DOHH2 (cell line): ENCODE measurements at regions not wholly inside any gene's neighbourhood (a gene's known extent, or its start where the extent isn't known, plus 50 kb on each side); places are given as distances from the start of the nearest gene placed in this dataset.

Experiments used
- H3F3A ChIP-seq: fragments of 200-600 bp; sonication (generic), shearing (Covaris generic); 2 replicates; pipeline ENCODE4 v1.6.0; 2016; ENCODE audit warnings: antibody characterized with exemption, mild to moderate bottlenecking; ENCODE audit not compliant: control insufficient read depth, insufficient read depth
- H3K27ac ChIP-seq: fragments of 200-600 bp; sonication (generic); 2 replicates; pipeline ENCODE4 v1.5.1; 2014; ENCODE audit warnings: low read depth, mild to moderate bottlenecking, low read length, moderate library complexity
- H3K27me3 ChIP-seq: fragments of 200-600 bp; sonication (generic); 2 replicates; pipeline ENCODE4 v1.6.1; 2014; ENCODE audit warnings: mild to moderate bottlenecking, low read length, mixed read lengths; ENCODE audit not compliant: control insufficient read depth
- H3K36me3 ChIP-seq: fragments of 200-600 bp; sonication (generic); 2 replicates; pipeline ENCODE4 v1.6.1; 2014; ENCODE audit warnings: mild to moderate bottlenecking, low read length, moderate library complexity, mixed read lengths; ENCODE audit not compliant: control insufficient read depth
- H3K4me1 ChIP-seq: fragments of 200-600 bp; sonication (generic); 2 replicates; pipeline ENCODE4 v1.6.1; 2014; ENCODE audit warnings: mild to moderate bottlenecking, low read length, mixed read lengths; ENCODE audit not compliant: control insufficient read depth
- H3K4me2 ChIP-seq: fragments of 200-600 bp; sonication (generic); 2 replicates; pipeline ENCODE4 v1.6.0; 2014; ENCODE audit warnings: mild to moderate bottlenecking, low read length, moderate library complexity
- H3K4me3 ChIP-seq: fragments of 200-600 bp; sonication (generic); 2 replicates; pipeline ENCODE4 v1.5.1; 2014; ENCODE audit warnings: mild to moderate bottlenecking, low read length, mixed read lengths
- H3K79me2 ChIP-seq: fragments of 200-600 bp; sonication (generic); 2 replicates; pipeline ENCODE4 v1.6.1; 2014; ENCODE audit warnings: mild to moderate bottlenecking, low read length, mixed read lengths; ENCODE audit not compliant: control insufficient read depth
- H3K9me2 ChIP-seq: fragments of 200-600 bp; sonication (generic); replicated peaks from 2 replicates; pipeline ENCODE4 v1.6.1; 2014; ENCODE audit warnings: mild to moderate bottlenecking, low read length, mixed read lengths; ENCODE audit not compliant: control insufficient read depth
- H3K9me3 ChIP-seq: fragments of 200-600 bp; sonication (generic); 2 replicates; pipeline ENCODE4 v1.6.1; 2014; ENCODE audit warnings: antibody characterized with exemption, low read length, mixed read lengths; ENCODE audit not compliant: control insufficient read depth, insufficient read depth
- H4K20me1 ChIP-seq: fragments of 200-600 bp; sonication (generic); 2 replicates; pipeline ENCODE4 v1.6.0; 2014; ENCODE audit warnings: low read depth, mild to moderate bottlenecking, antibody characterized with exemption, low read length, moderate library complexity; ENCODE audit not compliant: control insufficient read depth, insufficient read depth
- EZH2phosphoT487 ChIP-seq: fragments of 200-600 bp; sonication (generic); IDR thresholded peaks from 2 replicates; pipeline ENCODE4 v1.6.1; 2017; ENCODE audit warnings: borderline replicate concordance, mild to moderate bottlenecking, antibody characterized with exemption, low read length, moderate library complexity, mixed read lengths
- TF ChIP-seq, protein P1 (sequence below): fragments of 200-600 bp; sonication (generic); IDR thresholded peaks from one replicate; pipeline ENCODE4 v1.5.1; 2014; ENCODE audit warnings: antibody characterized with exemption, mild to moderate bottlenecking, low read depth, low read length; ENCODE audit not compliant: poor library complexity, severe bottlenecking

DNA sequence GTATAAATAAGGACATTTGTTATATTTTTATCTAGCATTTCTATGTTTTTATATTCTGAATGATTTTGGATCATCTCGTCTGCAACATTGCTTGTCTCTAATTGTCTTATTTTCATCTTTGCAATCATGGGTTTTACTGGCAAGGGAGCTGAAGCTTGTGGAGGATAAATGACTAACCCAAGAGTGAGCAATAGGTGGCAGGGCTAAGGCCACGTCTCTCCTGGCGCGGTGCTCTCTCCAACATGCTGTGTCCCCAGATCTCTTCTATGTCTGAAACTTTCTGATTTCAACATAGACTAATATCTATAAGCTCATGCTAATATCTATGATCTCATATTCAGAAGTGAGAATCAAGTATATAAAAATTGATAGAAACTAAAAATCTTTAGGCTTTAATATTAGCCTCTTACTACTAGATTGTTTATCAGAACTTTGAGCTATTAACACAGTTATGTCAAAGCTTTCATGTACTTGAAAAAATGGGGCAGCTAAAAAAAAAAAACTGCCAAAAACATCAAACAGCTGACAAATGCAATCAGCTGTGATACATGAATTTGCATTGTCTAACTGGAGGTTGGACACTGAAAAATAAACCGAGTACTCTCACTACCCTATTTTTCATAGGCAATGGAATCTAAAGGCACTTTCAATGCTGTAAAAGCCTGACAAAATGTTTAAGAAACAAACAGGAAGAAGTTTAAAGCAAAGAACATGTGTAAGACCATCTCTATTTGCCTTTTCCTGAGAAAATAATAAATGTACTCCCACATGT is 169.2 kb downstream of the TMA16 start:
- H3K4me2 ChIP-seq = peak overlapping the region; percentile 94
- H3K27ac ChIP-seq = peak overlapping the region; percentile 96

DNA sequence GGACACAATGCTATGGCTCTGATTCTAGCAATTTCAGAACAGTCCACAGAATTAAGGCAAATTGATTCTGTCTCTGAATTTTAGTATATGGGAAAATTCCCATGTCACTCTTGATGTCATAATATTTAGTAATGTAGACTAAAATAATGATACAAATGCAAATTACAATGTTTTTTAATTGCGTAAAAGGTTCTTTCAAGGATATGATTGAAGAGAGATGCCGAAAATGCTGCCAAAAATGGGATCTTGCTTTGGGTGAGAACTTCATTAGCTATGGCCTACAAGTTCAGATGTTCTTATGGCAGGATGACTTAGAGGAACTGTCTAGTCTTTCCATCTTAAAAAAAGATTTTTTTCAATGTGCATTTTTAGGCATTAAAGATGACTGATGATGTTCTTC is 170.6 kb downstream of the TMA16 start:
- TF ChIP-seq EZH2phosphoT487 = no peak
- TF ChIP-seq, protein P1, sequence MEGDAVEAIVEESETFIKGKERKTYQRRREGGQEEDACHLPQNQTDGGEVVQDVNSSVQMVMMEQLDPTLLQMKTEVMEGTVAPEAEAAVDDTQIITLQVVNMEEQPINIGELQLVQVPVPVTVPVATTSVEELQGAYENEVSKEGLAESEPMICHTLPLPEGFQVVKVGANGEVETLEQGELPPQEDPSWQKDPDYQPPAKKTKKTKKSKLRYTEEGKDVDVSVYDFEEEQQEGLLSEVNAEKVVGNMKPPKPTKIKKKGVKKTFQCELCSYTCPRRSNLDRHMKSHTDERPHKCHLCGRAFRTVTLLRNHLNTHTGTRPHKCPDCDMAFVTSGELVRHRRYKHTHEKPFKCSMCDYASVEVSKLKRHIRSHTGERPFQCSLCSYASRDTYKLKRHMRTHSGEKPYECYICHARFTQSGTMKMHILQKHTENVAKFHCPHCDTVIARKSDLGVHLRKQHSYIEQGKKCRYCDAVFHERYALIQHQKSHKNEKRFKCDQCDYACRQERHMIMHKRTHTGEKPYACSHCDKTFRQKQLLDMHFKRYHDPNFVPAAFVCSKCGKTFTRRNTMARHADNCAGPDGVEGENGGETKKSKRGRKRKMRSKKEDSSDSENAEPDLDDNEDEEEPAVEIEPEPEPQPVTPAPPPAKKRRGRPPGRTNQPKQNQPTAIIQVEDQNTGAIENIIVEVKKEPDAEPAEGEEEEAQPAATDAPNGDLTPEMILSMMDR = no peak
- peak overlapping the region; percentile 94 for H3K4me2 ChIP-seq

More for the DNA sequence above, 169.2 kb downstream of the TMA16 start:
- H3K79me2 ChIP-seq = no peaks in the 10 kb centered on the region
- H3K27me3 ChIP-seq = no peaks in the 10 kb centered on the region
- H3K9me3 ChIP-seq = no peaks in the 10 kb centered on the region
- H3K9me2 ChIP-seq = no peaks in the 10 kb centered on the region
- peaks cover 49% of the 10 kb centered on the region for H3F3A ChIP-seq
- no peaks in the 10 kb centered on the region for H4K20me1 ChIP-seq
- peaks cover 82% of the 10 kb centered on the region for H3K4me1 ChIP-seq
- 0 out of 2 replicates have a peak, but pooled peaks cover 4% of the 10 kb centered on the region for H3K36me3 ChIP-seq
- TF ChIP-seq EZH2phosphoT487 = no peak
- TF ChIP-seq, protein P1 = peak; percentile 34
- peak overlapping the region; percentile 71 for H3K4me3 ChIP-seq

GRCh38 chr4:163665521-163666331 is 171.2 kb downstream of the TMA16 start:
- Histone ChIP-seq H3K79me2 (no peaks in the 10 kb centered on the region), H3K9me3 (no peaks in the 10 kb centered on the region), H4K20me1 (no peaks in the 10 kb centered on the region), H3F3A (peaks cover 49% of the 10 kb centered on the region), H3K36me3 (0 out of 2 replicates have a peak, but pooled peaks cover 4% of the 10 kb centered on the region), H3K9me2 (no peaks in the 10 kb centered on the region), H3K4me3 (peak overlapping the region; percentile 53), H3K4me2 (peak overlapping the region; percentile 94), H3K27ac (peak overlapping the region; percentile 96), H3K27me3 (no peaks in the 10 kb centered on the region), H3K4me1 (peaks cover 94% of the 10 kb centered on the region)
- TF ChIP-seq EZH2phosphoT487 = no peak
- TF ChIP-seq, protein P1 = peak; percentile 42

More for the DNA sequence above, 170.6 kb downstream of the TMA16 start:
- Histone ChIP-seq H3K36me3 (0 out of 2 replicates have a peak, but pooled peaks cover 4% of the 10 kb centered on the region), H4K20me1 (no peaks in the 10 kb centered on the region), H3K9me2 (no peaks in the 10 kb centered on the region), H3K27me3 (no peaks in the 10 kb centered on the region), H3K27ac (peak overlapping the region; percentile 96), H3K79me2 (no peaks in the 10 kb centered on the region), H3K4me1 (peaks cover 94% of the 10 kb centered on the region), H3F3A (peaks cover 49% of the 10 kb centered on the region), H3K9me3 (no peaks in the 10 kb centered on the region), H3K4me3 (peak overlapping the region; percentile 53)
